T-helper 1 cell (primary cell): ENCODE measurements at regions not wholly inside any gene's neighbourhood (a gene's known extent, or its start where the extent isn't known, plus 50 kb on each side); places are given as distances from the start of the nearest gene placed in this dataset.
"Not testable (repeated sequence)": the region's sequence is repeated elsewhere in the genome, so short reads cannot be mapped to it uniquely, and the experiment has no call there.

Experiments
- DNase-seq, 5 donors: peaks; one replicate each; pipeline ENCODE4 v3.0.0-alpha.2; 2012 to 2020

- not testable (repeated sequence) for DNase-seq
Measured at GRCh38 chr2:97431169-97431725, 158.4 kb downstream of the ANKRD36B start.

- DNase-seq = not testable (repeated sequence)
Measured at GRCh38 chr2:97422376-97422775, 167.3 kb downstream of the ANKRD36B start.

GRCh38 chr2:97406340-97406739, 183.3 kb downstream of the ANKRD36B start:
- not testable (repeated sequence) for DNase-seq

GRCh38 chr2:97405172-97405737, 184.4 kb downstream of the ANKRD36B start:
- not testable (repeated sequence) for DNase-seq

- not testable (repeated sequence) for DNase-seq
Measured at GRCh38 chr2:97402678-97403077, 187.0 kb downstream of the ANKRD36B start.

- not testable (repeated sequence) for DNase-seq
Measured at GRCh38 chr2:97395691-97396090, 194.0 kb downstream of the ANKRD36B start.

- DNase-seq = not testable (repeated sequence)
Measured at GRCh38 chr2:97385803-97386202, 203.9 kb downstream of the ANKRD36B start.

GRCh38 chr2:97375913-97376312, 213.8 kb downstream of the ANKRD36B start:
- DNase-seq = not testable (repeated sequence)

GRCh38 chr2:97374426-97374825, 215.3 kb downstream of the ANKRD36B start:
- not testable (repeated sequence) for DNase-seq

GRCh38 chr2:97363159-97363558, 226.5 kb downstream of the ANKRD36B start:
- not testable (repeated sequence) for DNase-seq

- DNase-seq = no peak
Measured at GRCh38 chr2:97359861-97360584, 229.7 kb downstream of the ANKRD36B start.

GRCh38 chr2:97355887-97356286, 233.8 kb downstream of the ANKRD36B start:
- DNase-seq = no peak

GRCh38 chr2:97355176-97355575, 234.5 kb downstream of the ANKRD36B start:
- DNase-seq = no peak

- DNase-seq = no peak
Measured at GRCh38 chr2:97354576-97354975, 235.1 kb downstream of the ANKRD36B start.

- DNase-seq = no peak
Measured at GRCh38 chr2:97348841-97349240, 235.9 kb downstream of the ANKRD36 start.

- no peak for DNase-seq
Measured at GRCh38 chr2:97348265-97348664, 235.3 kb downstream of the ANKRD36 start.

- DNase-seq = not testable (repeated sequence)
Measured at GRCh38 chr2:97344937-97345336, 232.0 kb downstream of the ANKRD36 start.

- DNase-seq = not testable (repeated sequence)
Measured at GRCh38 chr2:97333674-97334073, 220.7 kb downstream of the ANKRD36 start.

GRCh38 chr2:97332184-97332583, 219.2 kb downstream of the ANKRD36 start:
- DNase-seq = not testable (repeated sequence)

- not testable (repeated sequence) for DNase-seq
Measured at GRCh38 chr2:97321936-97322713, 209.2 kb downstream of the ANKRD36 start.

GRCh38 chr2:97315358-97315757, 202.4 kb downstream of the ANKRD36 start:
- DNase-seq = peak in 1 of 5 donors; percentile 0

GRCh38 chr2:97312426-97312825, 199.5 kb downstream of the ANKRD36 start:
- DNase-seq = not testable (repeated sequence)

GRCh38 chr2:97305426-97305825, 192.5 kb downstream of the ANKRD36 start:
- not testable (repeated sequence) for DNase-seq
